K562 (cell line): ENCODE measurements at regions not wholly inside any gene's neighbourhood (a gene's known extent, or its start where the extent isn't known, plus 50 kb on each side); places are given as distances from the start of the nearest gene placed in this dataset.

Source experiments
- ATAC-seq: fragments of 200-7000 bp; cut with Tn5 transposase; 3 replicates; pipeline ENCODE4 v1.9.1; 2020; ENCODE audit warnings: moderate library complexity
- BruUV-seq: library from RNA; stranded (reverse); fragments of 400-500 nt; replicated peaks from 2 replicates; lab custom pipeline; 2021; lab: Mats Ljungman, UMichigan
- CTCF ChIA-PET: fragments of 300-600 bp; formaldehyde crosslinking; extraction: SDS; loops from one replicate; lab custom pipeline; 2021; ENCODE audit warnings: low intra/inter-chr PET ratio; lab: Yijun Ruan, JAX
- POLR2A ChIA-PET: fragments of 300-600, 350-650 bp; sonication (Branson Sonifier 250); formaldehyde crosslinking; extraction: SDS; loops from one replicate; lab custom pipeline; 2021; ENCODE audit warnings: antibody characterized with exemption, inconsistent platforms; lab: Yijun Ruan, JAX
- DNase-seq, 4 experiments: peaks; one replicate each; pipeline versions ENCODE4 v3.0.0 to v3.0.0-alpha.2; 2011 to 2018; ENCODE audit warnings: low spot score in 3 of 4, mixed read lengths in 3 of 4; ENCODE audit errors: extremely low read depth in 1 of 4
- FAIRE-seq: peaks from 2 replicates; lab custom pipeline; 2011; peaks lifted over from hg19 to GRCh38; lab: Jason Lieb, UNC
- H2AFZ ChIP-seq: 2 replicates; pipeline ENCODE4 v1.6.0; 2011; ENCODE audit warnings: low read depth, low read length, control low read depth, inconsistent platforms
- H3K27ac ChIP-seq: fragments of 200-600 bp; 3 replicates; pipeline ENCODE4 v1.8.0; 2011; ENCODE audit warnings: low read depth, mild to moderate bottlenecking, control low read depth, inconsistent platforms, low read length, moderate library complexity, mixed read lengths; ENCODE audit errors: extremely low read depth
- H3K27me3 ChIP-seq, 2 experiments: fragments of 300-600 bp in 1 of 2; 2 replicates in 1 of 2; 3 replicates in 1 of 2; pipeline versions ENCODE4 v1.6.0 to v1.8.0; 2011; ENCODE audit warnings: inconsistent platforms in 2 of 2, low read length in 2 of 2, mild to moderate bottlenecking in 1 of 2, mixed read lengths in 1 of 2, moderate library complexity in 1 of 2; ENCODE audit not compliant: control insufficient read depth in 2 of 2, insufficient read depth in 2 of 2
- H3K36me3 ChIP-seq: fragments of 300-600 bp; 3 replicates; pipeline ENCODE4 v1.8.0; 2011; ENCODE audit warnings: mild to moderate bottlenecking, low read length, inconsistent platforms; ENCODE audit not compliant: control insufficient read depth, insufficient read depth
- H3K4me1 ChIP-seq, 2 experiments: fragments of 200-600 bp in 1 of 2; replicated peaks in 1 of 2; 2 replicates in 1 of 2; 3 replicates in 1 of 2; pipeline versions ENCODE4 v1.5.1 to v1.8.0; 2011; ENCODE audit warnings: inconsistent platforms in 2 of 2, low read length in 2 of 2, mild to moderate bottlenecking in 1 of 2, mixed read lengths in 1 of 2, moderate library complexity in 1 of 2; ENCODE audit not compliant: control insufficient read depth in 2 of 2, insufficient read depth in 2 of 2
- H3K4me2 ChIP-seq: 2 replicates; pipeline ENCODE4 v1.6.1; 2011; ENCODE audit warnings: low read length, control low read depth, inconsistent platforms, mixed read lengths; ENCODE audit not compliant: insufficient read depth
- H3K4me3 ChIP-seq: fragments of 200-600 bp; sonication (generic), shearing (Covaris generic); 2 replicates; pipeline ENCODE4 v1.5.1; 2016; ENCODE audit warnings: control low read depth, inconsistent platforms
- H3K79me2 ChIP-seq: fragments of 200-600 bp; 3 replicates; pipeline ENCODE4 v1.8.0; 2011; ENCODE audit warnings: low read length, inconsistent platforms; ENCODE audit not compliant: control insufficient read depth, insufficient read depth
- H3K9ac ChIP-seq, 2 experiments: 2 replicates each; pipeline versions ENCODE4 v1.6.0 to v1.6.1; 2011; ENCODE audit warnings: low read depth in 2 of 2, low read length in 2 of 2, control low read depth in 1 of 2, inconsistent platforms in 1 of 2, mild to moderate bottlenecking in 1 of 2, mixed read lengths in 1 of 2; ENCODE audit not compliant: insufficient read depth in 1 of 2
- H3K9me1 ChIP-seq: one replicate; pipeline ENCODE4 v1.6.0; 2011; ENCODE audit warnings: inconsistent platforms, mild to moderate bottlenecking, low read length, moderate library complexity; ENCODE audit not compliant: control insufficient read depth, insufficient read depth
- H3K9me3 ChIP-seq: replicated peaks from 2 replicates; pipeline ENCODE4 v1.5.1; 2011; ENCODE audit warnings: low read depth, low read length, inconsistent platforms; ENCODE audit not compliant: control insufficient read depth, insufficient read depth
- H4K20me1 ChIP-seq: replicated peaks from 2 replicates; pipeline ENCODE4 v1.6.1; 2011; ENCODE audit warnings: low read length, inconsistent platforms, mixed read lengths; ENCODE audit not compliant: control insufficient read depth, insufficient read depth
- BRCA1 ChIP-seq, 2 experiments: fragments of 450-650 bp in 1 of 2; sonication (generic) in 1 of 2; formaldehyde crosslinking in 1 of 2; IDR thresholded peaks; 2 replicates each; pipeline versions ENCODE4 v1.5.0 to v1.6.1; 2017 to 2020; ENCODE audit warnings: mild to moderate bottlenecking in 1 of 2, missing genetic modification reagents in 1 of 2
- BRF2 ChIP-seq: IDR thresholded peaks from 3 replicates; pipeline ENCODE4 v1.6.1; 2011; ENCODE audit warnings: borderline replicate concordance, mild to moderate bottlenecking; ENCODE audit not compliant: insufficient read length, insufficient read depth
- CBX1 ChIP-seq: sonication (generic); IDR thresholded peaks from 2 replicates; pipeline ENCODE4 v1.6.1; 2016; ENCODE audit warnings: antibody characterized with exemption, low read depth, mild to moderate bottlenecking
- EP300 ChIP-seq: IDR thresholded peaks from 2 replicates; pipeline ENCODE4 v1.6.1; 2012; ENCODE audit warnings: low read length, improper control_type of control experiment
- ESRRA ChIP-seq: fragments of 450-650 bp; IDR thresholded peaks from 2 replicates; pipeline ENCODE4 v1.6.1; 2014; ENCODE audit warnings: low read depth, mild to moderate bottlenecking, moderate library complexity, borderline replicate concordance
- HBP1 ChIP-seq: fragments of 450-650 bp; formaldehyde crosslinking; IDR thresholded peaks from 2 replicates; pipeline ENCODE4 v1.4.0; 2022; ENCODE audit warnings: missing genetic modification characterization
- ILK ChIP-seq: fragments of 450-650 bp; IDR thresholded peaks from 2 replicates; pipeline ENCODE4 v1.6.1; 2016; ENCODE audit warnings: missing genetic modification characterization, low read depth, mild to moderate bottlenecking, missing compliant biosample characterization, moderate library complexity, borderline replicate concordance
- NCOA6 ChIP-seq: fragments of 450-650 bp; IDR thresholded peaks from 2 replicates; pipeline ENCODE4 v1.6.1; 2017; ENCODE audit warnings: mild to moderate bottlenecking
- NR3C1 ChIP-seq: sonication (generic); formaldehyde crosslinking; IDR thresholded peaks from 2 replicates; pipeline ENCODE4 v1.8.1; 2022; ENCODE audit warnings: missing genetic modification reagents
- PCBP2 ChIP-seq: fragments of 200-400 bp; formaldehyde crosslinking; IDR thresholded peaks from 2 replicates; pipeline ENCODE4 v1.6.1; 2018; ENCODE audit warnings: low read length, low read depth, mild to moderate bottlenecking, moderate library complexity; ENCODE audit not compliant: poor library complexity, severe bottlenecking
- RNF219 ChIP-seq: fragments of 250-450 bp; sonication (Bioruptor Pico); IDR thresholded peaks from 2 replicates; pipeline ENCODE4 v1.5.0; 2022; ENCODE audit warnings: mild to moderate bottlenecking
- SIRT6 ChIP-seq: IDR thresholded peaks from one replicate; pipeline ENCODE4 v1.6.1; 2012; ENCODE audit warnings: low read depth, mild to moderate bottlenecking, control low read depth, inconsistent platforms, low read length, moderate library complexity
- SREBF2 ChIP-seq: sonication (generic); formaldehyde crosslinking; IDR thresholded peaks from 2 replicates; pipeline ENCODE4 v1.4.0; 2020; ENCODE audit warnings: mild to moderate bottlenecking, missing genetic modification reagents
- TAF7 ChIP-seq: fragments of 450-650 bp; IDR thresholded peaks from 2 replicates; pipeline ENCODE4 v1.6.1; 2016; ENCODE audit warnings: missing genetic modification characterization, missing compliant biosample characterization
- ZNF347 ChIP-seq: fragments of 450-650 bp; formaldehyde crosslinking; IDR thresholded peaks from 2 replicates; pipeline ENCODE4 v1.4.0; 2020; ENCODE audit warnings: low read depth, mild to moderate bottlenecking, moderate library complexity
- ZNF707 ChIP-seq: fragments of 250-450 bp; sonication (Bioruptor Pico); conservative IDR thresholded peaks from 2 replicates; pipeline ENCODE4 v1.8.0; 2022; ENCODE audit warnings: inconsistent platforms, mild to moderate bottlenecking, moderate library complexity
- WGBS: fragments of 100-300 bp; shearing (Covaris generic); methylation state at CpG from one replicate; pipeline ENCODE4 v1.1.6; 2016; ENCODE audit warnings: low coverage, mixed read lengths; ENCODE audit not compliant: insufficient coverage; ENCODE audit errors: missing lambda C conversion rate; 5-methylcytosine and 5-hydroxymethylcytosine counted together
- in situ Hi-C: fragments of 300-500 bp; cut with MboI; formaldehyde crosslinking; loops from 4 replicates; pipeline ENCODE4 v1.15.0; 2018; ENCODE audit warnings: inconsistent platforms, mixed read lengths
- intact Hi-C: fragments of 100-400 bp; cut with micrococcal nuclease; formaldehyde crosslinking; loops from 2 replicates; pipeline ENCODE4 v1.14.2; 2022

GRCh38 chr10:121138112-121138860, 287.1 kb downstream of the WDR11 start (continued):
- no peak for TF ChIP-seq HBP1 (CRISPR knock-in tag)
- TF ChIP-seq ZNF707 (CRISPR knock-in tag): no peak
- no peak for TF ChIP-seq CBX1
- no peak for TF ChIP-seq ESRRA
- no peak for TF ChIP-seq SIRT6
- no peak for TF ChIP-seq TAF7 (tag)

- Histone ChIP-seq H3K4me2 (no peak overlapping the region), H3K4me3 (no peak overlapping the region), H3K9me3 (no peaks in the 10 kb centered on the region), H3K27ac (no peak overlapping the region), H3K9me1 (no peaks in the 10 kb centered on the region), H3K79me2 (no peaks in the 10 kb centered on the region), H4K20me1 (no peaks in the 10 kb centered on the region), H3K36me3 (no peaks in the 10 kb centered on the region), H2AFZ (no peak overlapping the region), H3K9ac (no peak overlapping the region), H3K27me3 (no peaks in the 10 kb centered on the region; a peak in 1 of 5 replicates), H3K4me1 (no peaks in the 10 kb centered on the region)
- no peak for DNase-seq
- no peak for ATAC-seq
- intact Hi-C loops (no loop called here), in situ Hi-C loops (no loop called here)
- 5% methylated on average over 4 of the region's 4 CpGs for WGBS
- no TSS peak for BruUV-seq
- ChIA-PET POLR2A (interaction anchor here (0.6 kb wide), 1 partner anchor 39 kb away, joined by 3 read pairs; no protein-coding TSS in a partner anchor), CTCF (no interaction called here)
- FAIRE-seq: no peak
- TF ChIP-seq NCOA6 (no peak), EP300 (no peak), RNF219 (CRISPR knock-in tag) (no peak), PCBP2 (no peak), ZNF347 (CRISPR knock-in tag) (no peak), BRCA1 (IDR thresholded peaks at IDR 0.05) (no peak), BRCA1 (CRISPR knock-in tag; IDR thresholded peaks at IDR 0.05) (no peak), ILK (tag) (no peak), ZNF707 (CRISPR knock-in tag) (no peak), NR3C1 (no peak), SREBF2 (no peak), BRF2 (no peak)
These were observed 287.8 kb downstream of the WDR11 start for GRCh38 chr10:121138918-121139317.
